Dermis blood vessel endothelial cell (primary cell): ENCODE measurements at regions not wholly inside any gene's neighbourhood (a gene's known extent, or its start where the extent isn't known, plus 50 kb on each side); places are given as distances from the start of the nearest gene placed in this dataset.
A peak's percentile ranks its signal among the peaks of the same experiment; 100 is the strongest.

Experiments
- DNase-seq: peaks from one replicate; pipeline ENCODE4 v3.0.0; 2010

DNA sequence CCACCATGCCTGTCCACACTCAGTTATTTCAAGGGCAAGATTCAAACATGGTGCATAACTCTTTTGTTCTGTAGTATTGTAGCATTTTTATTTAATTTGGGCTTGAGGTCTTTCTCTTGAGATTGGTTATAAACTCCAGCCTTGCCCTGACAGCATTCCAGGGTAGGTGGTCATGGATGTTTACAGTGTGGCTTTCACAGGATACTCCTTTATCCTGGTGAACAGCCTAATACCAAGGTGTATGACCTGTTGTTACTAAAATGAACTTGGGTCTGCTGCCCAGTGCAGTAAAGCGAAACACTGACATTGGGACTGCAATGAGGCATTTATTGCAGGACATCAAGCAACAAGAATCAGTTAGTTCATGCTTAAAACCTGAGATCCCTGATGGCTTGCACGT is 434.8 kb downstream of the ANKRD50 start:
- no peak for DNase-seq

DNA sequence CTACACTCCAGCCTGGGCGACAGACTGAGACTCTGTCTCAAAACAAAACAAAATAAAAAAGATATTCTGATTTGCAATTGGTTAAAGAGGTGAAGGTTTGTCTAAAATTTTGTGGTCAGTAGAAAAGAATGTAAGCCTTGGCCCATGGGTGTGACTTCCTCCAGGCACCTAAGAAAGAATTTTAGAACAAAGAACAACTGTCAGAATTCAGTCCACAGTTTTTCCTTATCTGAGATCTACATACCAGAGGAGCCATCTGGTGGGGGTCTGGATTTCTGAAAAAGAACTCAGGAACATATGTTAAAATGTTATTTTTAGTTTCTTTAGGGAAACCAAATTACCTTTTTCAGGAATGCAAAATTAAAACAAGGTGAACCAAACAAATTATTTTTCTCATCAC is 434.1 kb downstream of the ANKRD50 start:
- DNase-seq, result peak; percentile 7

DNA sequence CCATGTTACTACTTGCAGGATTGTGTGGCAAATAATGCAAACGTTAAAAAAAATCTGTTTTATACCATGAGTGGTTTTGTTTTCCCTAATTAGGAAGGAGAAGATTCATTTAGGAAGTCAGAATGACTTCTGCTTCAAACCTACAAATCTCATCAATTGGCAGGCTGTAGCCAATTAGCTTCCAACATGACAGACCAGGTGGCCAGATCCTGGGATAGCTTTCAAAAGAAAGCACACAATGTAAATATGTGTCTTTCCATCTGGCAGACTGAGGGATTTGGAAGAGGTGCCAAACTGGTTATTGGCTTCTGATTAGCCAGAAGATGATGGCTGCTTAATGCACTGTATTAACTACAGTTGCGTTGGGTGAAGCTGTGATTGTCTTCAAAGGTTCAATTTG is 432.8 kb downstream of the ANKRD50 start:
- no peak for DNase-seq

DNA sequence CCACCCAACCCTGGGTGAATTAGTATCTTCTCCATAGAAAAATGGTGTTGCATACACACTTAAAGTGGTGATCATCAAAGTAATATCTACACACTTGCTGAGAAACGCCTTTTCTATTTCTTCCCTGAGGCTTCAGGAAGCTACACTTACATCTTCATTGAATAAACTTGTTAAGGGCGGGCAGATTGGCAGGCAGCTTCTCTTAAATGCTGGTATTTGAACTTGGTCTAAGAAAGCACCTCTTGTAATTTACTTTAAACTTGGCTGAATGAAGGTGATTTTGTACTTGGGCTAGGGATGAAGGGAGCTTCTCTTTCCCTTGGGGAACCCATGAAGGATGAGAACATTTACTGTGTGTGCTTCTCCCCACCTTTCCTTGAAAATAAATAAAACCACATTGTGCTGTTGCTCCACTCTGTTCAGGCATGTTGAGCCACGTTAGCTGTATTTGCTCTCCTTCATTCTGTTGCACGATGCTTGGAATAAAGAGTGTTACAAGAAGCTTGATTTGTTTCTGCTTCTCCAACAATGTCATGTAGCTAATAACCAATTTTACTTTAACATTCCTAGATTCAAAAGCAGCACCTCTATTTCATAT is 430.1 kb downstream of the ANKRD50 start:
- DNase-seq, result no peak

DNA sequence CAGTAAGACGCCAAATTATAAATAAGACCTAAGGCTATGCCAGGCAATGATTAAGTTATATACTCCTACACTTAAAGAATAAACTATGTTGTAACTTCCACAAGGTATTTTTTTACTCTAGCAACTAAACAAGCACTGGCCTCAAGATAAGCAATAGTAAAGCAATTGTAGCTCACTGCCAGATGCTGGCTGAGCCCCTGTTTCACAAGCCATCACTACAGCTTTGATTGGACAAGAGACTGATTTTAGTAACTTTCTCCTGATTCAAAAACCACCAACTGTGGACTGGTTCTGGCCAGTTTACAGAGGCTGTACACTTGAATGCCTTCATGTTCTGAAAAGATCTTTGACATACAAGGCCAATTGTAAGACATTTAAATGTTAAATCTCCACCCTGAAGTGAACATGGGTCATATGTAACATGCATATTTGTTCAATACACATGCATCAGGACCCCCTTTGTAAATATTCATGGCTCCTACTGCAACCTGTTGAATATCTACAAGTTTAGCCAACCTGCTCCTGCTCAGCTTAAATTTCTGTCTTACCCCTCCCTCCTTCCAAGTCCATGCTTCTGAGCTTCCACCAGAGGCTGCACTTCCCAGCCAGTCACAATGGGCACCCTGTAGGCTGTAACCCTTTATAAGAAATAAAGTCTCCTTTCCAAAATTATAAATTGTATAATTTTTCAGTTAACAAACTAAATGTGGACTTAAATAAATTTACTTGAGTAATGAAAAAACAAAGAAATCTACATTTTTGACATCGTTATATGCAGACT is 423.6 kb downstream of the ANKRD50 start:
- DNase-seq, result no peak

DNA sequence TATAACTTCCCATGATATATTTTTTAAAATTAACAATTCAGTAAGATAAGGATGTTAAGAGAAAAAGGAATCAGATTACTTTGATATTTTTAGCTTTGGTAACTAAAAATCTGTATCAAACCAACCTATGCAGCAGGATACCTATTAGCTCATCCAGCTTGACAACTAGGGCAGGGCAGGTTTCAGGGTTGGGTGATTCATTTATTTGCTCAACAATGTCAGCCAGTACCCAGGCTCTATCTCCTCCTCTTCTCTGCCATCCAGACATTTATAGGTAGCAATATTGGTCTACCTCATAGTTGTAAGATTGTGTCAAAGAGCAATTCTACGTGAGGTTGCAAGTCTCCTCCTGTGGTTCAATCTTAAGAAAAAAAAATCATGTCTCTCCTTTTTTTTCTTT is 421.9 kb downstream of the ANKRD50 start:
- DNase-seq, result no peak

DNA sequence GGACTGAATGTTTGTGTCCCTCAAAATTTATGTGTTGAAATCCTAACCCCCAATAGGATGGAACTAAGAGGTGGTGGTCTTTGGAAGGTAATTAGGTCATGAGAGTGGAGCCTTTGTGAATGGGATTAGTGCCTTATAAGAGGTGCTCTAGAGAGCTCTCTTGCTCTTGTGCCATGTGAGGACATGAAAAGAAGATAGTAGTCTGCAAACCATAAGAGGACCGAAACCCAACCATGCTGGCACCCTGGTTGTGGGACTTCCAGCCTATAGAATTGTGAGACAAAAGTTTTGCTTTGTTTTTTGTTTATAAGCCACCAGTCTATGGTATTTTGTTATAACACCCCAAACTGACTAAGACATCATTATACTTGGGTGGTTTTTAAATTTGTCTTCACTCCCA is 417.1 kb downstream of the ANKRD50 start:
- DNase-seq, result no peak

DNA sequence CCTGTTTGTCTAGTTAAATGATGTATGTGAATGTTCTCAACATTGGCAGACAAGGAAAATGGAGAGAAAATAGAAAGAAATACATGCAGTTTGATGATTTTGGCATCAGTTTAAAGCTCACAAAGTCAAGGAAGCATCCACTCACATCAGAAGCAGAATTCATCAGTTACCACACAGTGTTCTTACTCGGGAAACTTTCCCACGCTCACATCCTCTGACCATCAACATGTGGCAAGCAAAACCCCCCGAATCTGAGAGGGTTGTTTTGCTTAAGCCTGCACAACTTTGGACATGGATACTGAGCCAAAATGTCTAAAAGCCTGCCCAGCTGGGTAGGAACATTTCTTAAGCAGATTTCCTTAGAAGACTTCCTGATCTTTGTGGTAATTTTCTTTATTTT is 407.6 kb downstream of the ANKRD50 start:
- no peak for DNase-seq

DNA sequence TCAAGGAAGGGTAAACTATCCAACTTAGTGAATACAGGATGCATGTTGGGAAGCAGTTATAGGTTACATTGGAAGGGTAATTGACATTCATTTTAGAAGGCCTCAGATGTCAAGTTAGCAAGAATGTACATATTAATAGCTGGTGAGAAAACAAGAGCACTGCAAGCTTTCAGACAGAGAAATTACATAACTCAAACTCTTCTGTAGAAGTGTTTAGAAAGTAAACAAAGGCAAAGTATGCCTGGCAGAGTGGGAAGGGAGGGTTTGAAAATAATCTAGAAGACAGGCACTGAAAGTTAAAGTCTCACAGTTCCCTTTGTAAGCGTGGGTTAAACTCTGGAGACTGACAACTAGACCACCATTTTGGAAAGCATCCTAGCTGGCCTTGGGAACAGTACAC is 406.2 kb downstream of the ANKRD50 start:
- DNase-seq, result no peak

DNA sequence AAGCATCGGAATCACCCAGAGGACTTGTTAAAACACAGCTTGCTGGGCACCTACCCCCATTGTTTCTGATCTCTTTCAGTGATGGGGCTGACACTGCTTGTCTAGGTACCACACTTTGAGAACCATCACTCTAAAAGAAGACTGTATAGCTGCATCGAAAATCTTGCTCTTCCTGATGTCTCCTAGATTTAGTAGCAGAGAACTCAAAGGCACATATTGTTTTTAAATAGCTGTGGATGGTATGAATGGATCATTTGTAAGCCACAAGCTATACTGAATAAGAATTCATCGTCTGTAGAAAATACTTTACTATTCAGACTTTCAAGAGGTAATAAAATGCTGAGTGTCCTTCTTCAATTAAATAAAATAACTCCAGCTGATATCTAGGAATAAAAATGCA is 405.4 kb downstream of the ANKRD50 start:
- no peak for DNase-seq

DNA sequence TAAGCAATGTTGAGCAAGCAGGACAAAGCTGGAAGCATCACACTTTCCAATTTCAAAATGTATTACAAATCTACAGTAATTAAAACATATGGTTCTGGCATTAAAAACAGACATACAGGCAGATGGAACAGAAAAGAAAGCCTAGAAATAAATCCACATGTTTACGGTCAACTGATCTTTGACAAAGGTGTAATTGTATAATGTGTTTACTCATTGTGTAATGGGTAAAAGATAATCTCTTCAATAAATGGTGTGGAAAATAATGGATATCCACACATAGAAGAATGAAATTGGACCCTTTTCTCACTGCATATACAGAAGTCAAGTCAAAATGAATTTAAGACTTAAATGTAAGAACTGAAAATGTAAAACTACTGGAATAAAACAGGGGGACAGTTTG is 394.2 kb downstream of the ANKRD50 start:
- no peak for DNase-seq

DNA sequence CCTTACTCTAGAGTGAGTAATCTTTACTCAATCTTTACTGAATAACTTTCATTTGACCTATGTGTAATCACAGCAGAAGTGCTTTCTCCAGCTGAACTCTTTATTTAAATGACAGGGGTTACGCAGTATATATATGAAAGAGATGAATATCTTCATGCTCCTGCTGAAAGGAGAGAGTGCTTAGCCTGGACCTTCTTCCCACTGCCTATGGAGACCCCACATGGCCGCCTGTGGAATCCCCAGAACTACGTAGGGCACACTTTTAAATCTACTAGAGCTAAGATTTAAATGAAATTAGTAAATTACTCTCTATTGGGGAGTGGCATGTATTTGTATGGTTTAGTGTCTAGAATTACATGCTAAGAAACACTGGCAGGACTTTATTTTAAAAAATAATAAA is 391.2 kb downstream of the ANKRD50 start:
- DNase-seq, result no peak

DNA sequence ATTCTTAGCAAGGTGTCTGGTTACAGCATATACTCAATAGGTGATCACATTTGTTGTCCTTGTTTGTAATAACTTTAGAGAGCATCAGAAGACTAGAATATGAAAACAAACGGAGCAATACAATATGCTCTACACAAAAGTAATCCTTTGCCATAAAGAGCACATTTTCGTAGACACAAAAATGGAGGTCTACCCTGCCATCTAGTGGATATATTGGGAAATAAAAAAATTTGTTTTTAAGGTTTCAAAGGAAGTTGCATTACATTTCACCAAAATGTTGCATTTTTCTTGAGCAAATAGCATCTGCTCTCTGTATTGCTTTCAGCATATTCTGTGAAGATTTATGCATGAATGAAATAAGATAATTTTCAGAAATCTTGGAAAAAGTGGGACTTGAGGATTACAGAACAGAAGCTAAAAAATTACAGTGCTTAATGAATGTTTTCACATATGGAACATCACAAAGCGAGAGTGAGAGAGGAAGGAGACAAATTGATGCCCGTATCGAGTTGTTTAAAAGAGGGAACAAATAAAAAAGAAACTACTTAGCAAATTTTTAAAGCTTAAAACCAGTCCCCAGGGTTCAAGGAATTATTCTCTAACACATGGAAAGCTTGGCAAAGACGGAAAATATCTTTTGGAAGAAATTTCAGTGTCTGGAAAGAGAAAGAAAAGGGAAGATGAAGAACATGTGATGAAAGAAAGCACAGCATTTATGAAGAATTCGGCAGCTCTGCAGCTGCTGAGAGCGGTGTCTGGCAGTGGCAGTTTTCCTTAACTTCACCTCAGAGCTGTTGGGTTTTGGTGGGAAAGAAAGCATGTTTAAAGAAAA is 390.1 kb downstream of the ANKRD50 start:
- DNase-seq, result peak; percentile 60

DNA sequence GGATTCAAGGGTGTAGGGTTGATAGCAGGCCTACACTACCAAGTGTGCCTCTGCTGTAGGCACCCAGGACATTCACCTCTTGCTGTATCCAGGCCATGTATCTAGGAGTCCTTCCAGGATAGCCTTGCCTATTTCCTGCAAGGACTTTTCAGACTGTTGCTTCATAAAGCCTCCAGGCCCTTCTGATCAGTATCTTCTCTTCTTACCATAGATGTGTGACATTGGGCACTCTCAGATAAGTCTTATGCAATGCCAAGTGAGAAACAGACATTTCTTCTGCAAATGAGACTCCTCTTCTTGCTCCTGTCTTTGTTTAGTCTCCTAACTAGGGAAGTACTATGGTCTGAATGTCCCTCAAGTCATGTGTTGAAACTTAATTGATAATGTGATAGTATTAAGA is 386.8 kb downstream of the ANKRD50 start:
- DNase-seq, result no peak

DNA sequence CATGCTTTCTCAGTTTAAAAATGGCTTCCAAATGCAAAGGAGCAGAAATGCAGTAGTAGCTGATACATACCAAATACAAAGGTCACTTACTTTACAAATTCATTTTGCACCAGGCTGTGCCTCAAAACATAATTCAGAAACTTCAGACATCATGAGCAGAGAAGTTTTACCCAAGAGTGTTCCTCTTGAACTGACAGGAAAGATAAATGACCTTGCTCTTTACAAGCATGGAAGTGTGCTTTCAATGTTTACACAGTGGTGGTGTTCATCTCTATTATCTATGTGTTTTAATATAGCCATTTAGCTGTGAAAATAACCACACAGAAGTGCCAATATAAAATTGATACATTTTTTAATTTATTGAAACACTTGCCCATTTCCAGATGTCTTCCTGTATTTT is 383.4 kb downstream of the ANKRD50 start:
- DNase-seq, result no peak

DNA sequence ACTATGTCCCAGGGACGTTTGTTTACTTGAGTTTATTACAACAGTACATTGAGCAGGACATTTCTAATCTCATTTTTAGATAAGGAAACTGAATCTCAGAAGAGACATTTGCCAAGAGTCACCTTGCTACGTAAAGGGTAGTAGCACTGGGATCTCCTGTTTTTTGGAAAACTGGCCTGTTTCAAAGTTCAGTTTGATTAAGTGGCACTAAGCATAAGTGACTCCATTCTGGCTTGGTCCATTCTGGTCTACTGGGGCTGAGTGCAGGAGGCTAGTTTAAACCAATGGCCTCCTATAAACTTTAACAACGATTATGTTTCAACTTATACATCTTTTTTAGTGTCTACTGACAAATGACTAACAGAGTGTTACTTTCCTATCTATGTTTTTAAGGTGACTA is 382.5 kb downstream of the ANKRD50 start:
- no peak for DNase-seq

DNA sequence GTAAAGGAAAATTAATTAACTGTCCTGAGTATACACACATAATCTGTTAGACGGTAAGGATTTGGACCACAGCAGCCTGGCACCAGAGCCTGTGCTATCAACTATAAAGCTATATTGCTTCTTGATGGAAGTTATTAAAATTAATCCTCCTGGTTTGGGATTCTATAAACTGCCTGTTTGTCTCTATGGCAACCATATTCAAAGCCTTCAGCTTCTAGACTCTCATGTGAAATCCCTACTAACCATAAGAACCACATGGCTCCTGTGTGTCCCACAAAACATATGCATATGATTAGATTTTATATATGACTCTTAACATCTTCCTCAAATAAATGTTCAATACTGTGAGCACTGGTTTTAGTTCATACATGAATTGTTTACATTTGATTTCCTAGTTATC is 380.8 kb downstream of the ANKRD50 start:
- no peak for DNase-seq

DNA sequence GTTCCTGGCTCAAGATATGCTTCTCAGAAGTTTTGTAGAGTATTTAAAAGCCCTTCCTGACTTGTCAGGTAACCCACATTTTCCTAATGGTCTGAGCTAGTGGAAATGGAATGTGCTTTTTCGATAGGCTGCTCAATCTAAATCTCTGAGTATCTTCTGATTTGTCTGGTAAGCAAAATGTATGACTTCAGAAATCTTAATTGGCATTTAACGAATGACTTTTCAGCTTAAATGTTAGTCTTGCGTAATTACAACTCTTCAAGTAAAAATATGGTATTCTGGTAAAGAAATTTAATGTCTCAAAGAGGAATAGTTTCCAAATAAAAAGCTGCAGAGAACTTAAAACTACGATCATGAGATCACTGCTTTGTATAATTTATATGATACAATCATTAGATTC is 379.1 kb downstream of the ANKRD50 start:
- no peak for DNase-seq

DNA sequence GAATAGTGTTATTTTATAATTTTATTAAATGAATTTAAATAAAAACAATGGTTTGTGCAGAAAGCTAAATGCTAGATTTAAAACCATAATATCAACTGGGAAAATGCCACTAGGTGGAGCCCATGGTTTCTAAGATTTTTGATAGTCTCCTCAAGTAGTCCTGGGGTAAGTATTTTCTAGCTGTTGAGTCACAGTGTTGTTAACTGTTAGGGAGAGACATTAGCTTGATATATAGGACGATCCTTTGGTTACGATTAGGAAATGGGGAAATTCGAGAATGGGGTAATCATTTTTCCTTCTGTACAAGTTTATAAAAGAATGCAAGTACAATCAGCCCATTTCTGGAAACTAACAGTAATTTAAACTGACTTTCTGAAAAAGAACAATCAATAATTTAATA is 378.4 kb downstream of the ANKRD50 start:
- peak; percentile 92 for DNase-seq

DNA sequence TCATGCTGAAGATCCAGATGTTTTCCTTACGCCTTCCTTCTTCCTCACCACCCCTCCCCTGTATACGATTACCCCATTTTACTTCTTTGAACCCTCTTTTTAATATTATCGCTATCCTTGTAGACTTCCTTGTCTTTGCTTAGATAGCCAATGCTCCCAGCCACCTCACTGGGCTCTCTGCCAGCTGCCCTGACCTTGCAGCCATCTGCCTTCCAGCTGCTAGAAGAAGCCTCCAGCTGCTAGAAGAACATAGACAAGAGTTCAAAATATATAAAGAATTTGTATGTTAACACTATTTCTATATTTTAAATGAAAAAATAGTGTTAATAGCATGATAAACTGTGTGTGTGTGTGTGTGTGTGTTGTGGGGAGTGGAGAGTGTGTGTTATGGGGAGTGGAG is 374.7 kb downstream of the ANKRD50 start:
- peak; percentile 23 for DNase-seq

DNA sequence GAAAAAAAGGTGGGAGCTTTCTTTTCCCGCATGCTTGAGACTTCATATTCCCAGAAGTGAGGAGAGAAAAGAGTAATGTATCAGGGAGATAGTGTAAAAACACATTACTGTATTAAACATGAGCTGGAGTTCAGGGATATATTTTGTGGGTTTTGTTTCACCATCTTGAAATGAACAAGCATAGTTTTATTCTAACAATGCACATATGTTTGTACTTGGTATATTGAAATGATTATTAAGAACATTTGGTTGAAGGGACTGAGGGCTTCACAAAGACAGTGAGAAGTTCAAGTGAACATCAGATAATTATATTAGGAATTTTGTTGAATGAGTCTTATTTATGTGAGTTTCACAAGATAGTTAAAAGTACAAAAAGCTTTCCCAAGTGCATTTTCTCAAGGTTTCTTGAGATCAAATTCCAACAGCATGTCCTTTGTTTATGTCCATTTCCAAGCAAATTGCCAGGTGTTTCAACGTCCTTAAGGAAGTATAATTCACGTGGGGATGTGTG is 368.8 kb downstream of the ANKRD50 start:
- DNase-seq, result no peak

DNA sequence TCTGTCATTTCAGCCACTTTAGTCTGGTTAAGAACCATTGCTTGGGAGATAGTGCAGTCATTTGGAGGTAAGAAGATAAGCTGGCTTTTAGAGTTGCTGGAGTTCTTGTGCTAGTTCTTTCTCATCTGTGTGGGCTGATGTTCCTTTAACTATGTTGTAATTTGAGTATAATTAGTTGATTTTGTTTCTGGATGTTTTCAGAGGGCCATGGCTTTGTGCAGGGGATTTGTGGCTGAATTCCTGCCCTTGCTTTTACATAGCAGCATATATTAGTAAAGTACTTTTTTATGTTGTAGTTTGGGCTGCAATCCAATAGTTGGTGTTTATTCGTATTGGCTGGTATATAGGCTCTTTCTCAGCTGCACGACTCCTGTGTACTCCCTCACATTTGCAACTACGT is 339.6 kb downstream of the ANKRD50 start:
- DNase-seq, result no peak

DNA sequence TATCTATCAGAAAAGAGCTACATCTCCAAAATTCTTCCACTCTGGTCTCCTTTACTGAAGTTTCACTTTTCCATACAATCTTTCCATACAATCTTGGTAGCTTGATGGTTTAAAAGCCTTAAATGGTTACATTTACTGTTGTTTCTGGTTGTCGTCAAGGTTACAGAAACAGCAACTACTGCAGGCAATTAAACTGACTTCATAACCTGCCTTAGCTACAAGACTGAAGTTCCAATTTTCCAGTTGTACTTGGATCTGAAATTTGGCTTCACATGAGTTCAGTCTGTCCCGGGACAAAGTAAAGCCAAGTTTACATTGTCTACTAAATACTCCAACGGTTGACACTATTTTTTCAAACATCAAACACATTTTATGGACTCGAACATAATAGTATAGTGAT is 326.4 kb downstream of the ANKRD50 start:
- DNase-seq, result peak; percentile 30

DNA sequence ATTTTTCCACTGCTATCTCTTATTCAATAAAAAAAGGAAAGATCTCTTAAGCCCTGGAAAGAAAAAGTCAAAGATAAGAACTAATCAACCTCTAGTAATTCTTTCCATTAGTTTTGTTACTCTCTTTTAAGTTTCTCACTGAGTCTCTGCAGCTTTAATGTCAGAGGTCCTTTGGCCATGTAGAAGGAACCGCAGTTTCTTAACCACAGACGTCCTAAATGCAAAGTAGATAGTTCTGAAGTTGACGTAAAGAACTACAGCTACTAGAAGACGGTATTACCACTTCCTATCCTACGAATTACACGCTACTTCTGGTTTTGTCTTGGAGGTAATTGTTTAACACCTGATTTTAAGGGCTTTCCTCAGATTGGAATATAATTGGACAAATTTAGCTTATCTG is 325.9 kb downstream of the ANKRD50 start:
- DNase-seq, result no peak
